ENCODE measurements at regions not wholly inside any gene's neighbourhood (a gene's known extent, or its start where the extent isn't known, plus 50 kb on each side); places are given as distances from the start of the nearest gene placed in this dataset.
"Not testable (repeated sequence)": the region's sequence is repeated elsewhere in the genome, so short reads cannot be mapped to it uniquely, and the experiment has no call there.

DNA sequence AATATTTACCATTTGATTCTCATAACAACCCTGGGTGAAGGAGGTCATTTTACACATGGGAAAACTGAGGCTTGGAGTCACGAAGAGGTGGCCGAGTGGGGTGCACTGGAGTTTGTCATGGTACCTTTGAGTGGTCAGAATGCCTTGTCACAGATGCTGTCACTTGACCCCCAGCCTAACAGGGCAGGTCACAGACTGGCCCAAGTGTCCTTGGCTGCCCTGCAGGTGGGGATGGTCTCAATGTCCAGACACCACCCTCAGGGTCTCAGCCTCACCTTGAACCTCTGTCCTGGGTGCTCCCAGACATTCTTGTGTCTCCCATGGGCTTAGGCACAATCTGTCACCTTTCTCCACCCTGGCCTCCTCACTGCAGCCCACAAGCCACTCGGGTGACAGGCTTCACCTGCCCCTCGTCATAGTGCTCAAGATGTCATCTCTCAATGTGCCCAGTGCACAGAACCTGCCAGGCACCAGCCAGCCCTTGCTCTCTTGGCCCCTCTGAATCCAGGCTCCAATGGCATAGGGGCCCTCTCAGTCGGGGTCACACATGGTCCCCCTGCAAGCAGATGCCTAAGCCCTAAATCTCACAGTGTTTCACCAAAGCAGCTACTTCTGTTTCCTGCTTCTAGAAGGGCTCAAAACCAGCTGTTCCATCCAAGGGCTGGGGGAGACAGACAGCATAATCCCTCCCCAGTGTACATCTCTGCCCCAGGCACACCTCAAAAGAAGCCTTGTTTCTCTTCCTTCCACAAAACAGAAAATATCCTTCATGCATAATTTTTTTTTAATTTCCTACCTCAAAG is 76.8 kb upstream of the NANOS1 start:
- no peak for DNase-seq

GRCh38 chr10:118953598-118954393 is 75.7 kb upstream of the NANOS1 start:
- DNase-seq: no peak

- DNase-seq: no peak
Measured at GRCh38 chr10:118955531-118955930, 74.0 kb upstream of the NANOS1 start.

- DNase-seq: no peak
Measured at GRCh38 chr10:118955951-118956801, 73.3 kb upstream of the NANOS1 start.

DNA sequence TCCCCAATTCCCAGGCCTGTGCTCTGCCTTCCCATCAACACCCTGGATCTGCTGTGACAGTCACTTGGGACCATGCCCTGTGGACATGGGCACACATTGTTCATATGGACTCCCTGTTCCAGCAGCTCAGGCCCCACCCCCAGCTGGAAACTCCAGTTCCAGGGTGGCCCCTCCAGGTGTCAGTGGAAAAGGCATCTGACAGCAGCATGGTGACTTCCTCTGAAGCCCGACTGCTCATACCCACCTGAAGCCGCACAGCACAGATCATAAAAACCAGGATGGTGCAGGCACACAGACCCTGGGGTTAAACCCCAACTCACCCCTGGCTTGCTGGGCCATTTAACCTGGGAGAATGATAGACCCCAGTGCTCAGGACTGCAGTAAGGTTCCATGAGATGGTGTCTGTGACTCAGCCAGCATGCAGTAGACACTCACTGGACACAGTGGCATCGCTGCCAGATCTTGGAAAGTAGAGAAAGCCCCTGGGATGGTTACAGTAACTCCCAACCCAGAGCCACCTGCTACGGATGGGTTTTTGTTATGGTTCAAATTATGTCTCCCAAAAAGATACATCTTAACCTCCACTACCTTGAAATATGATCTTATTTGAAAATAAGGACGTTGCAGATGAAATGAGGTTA is 72.6 kb upstream of the NANOS1 start:
- no peak for DNase-seq

GRCh38 chr10:118957443-118957825 is 72.1 kb upstream of the NANOS1 start:
- no peak for DNase-seq

GRCh38 chr10:118957966-118958365 is 71.5 kb upstream of the NANOS1 start:
- DNase-seq: no peak

- no peak for DNase-seq
Measured at GRCh38 chr10:118958559-118958958, 71.0 kb upstream of the NANOS1 start.

DNA sequence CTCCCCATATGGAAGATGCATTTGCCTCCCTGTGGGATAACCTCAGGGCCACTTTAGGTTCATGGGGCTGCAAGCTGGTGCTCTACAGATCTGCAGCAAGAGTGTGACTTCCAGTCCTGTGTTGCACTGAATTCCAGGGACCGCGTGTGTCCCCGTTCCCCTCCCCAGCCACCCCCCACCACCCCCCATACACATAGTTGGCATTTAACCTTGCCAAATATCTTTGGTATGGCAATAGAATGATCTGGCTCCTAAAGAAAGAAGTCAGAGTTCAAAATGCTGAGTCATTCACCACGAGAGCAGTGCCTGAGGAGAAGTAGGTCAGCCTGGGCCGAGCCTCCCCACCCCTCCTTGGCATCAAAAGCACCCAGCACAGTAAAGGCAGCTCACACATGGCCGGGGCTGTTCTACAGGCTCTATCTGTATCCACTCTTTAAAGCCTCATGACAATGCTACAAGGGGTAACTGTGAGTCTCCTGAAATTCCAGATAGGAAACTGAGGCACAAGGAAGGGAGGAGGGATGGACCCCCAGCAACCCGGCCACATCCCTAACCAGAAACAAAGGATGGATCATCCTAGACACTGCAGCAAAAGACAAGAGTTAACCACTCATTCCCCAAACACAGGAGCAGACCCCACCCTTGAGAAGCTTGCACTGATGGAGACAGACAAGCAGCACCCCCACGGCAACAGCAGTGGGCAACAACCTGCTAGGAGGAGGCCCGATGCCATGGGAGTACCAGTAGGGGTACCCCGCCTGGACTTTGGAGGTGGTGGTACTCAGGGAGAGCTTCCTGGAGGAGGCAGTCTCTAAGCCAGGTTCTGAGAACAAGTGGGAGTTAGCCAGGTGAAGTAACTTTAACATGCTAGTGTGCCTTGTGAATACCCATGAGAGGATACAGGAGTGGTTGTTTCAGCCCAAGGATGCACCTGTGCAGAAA is 70.3 kb upstream of the NANOS1 start:
- DNase-seq: no peak

- no peak for DNase-seq
Measured at GRCh38 chr10:118960157-118961090, 69.1 kb upstream of the NANOS1 start.

GRCh38 chr10:118961436-118961835 is 68.1 kb upstream of the NANOS1 start:
- no peak for DNase-seq

DNA sequence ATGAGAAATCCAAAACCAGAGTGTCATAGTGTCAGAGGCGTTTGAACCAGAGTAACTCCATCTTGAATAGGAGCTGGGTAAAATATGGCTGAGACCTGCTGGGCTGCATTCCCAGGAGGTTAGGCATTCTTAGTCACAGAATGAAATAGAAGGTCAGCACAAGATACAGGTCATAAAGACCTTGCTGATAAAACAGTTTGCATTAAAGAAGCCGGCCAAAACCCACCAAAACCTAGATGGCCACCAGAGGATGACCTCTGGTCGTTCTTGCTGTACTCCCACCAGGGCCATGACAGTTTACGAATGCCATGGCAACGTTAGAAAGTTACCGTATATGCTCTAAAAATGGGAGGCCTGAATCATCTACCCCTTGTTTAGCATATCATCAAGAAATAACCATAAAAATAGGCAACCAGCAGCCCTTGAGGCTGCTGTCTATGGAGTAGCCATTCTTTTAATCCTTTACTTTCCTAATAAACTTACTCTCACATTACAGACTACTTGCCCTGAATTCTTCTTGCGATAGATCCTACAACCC is 67.1 kb upstream of the NANOS1 start:
- DNase-seq: not testable (repeated sequence)

DNA sequence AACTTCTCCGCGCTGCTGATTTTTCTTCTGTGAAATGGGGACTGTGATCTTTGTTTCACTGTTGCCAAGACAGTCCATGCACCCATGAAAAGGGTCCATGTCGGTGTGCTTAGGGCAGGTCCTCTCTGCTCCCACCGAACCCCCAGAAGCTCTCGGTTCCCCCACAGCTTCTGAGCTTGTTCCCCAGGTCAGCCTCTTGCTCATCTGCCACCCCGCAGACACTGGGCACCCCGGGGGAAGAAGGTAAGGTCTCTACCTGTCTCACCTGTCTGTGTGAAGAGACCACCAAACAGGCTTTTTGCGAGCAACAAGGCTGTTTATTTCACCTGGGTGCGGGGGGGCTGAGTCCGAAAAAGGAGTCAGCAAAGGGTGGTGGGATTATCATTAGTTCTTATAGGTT is 66.2 kb upstream of the NANOS1 start:
- no peak for DNase-seq

GRCh38 chr10:118963933-118964332 is 65.6 kb upstream of the NANOS1 start:
- DNase-seq: no peak

GRCh38 chr10:118964476-118964875 is 65.0 kb upstream of the NANOS1 start:
- not testable (repeated sequence) for DNase-seq

- no peak for DNase-seq
Measured at GRCh38 chr10:118965096-118965495, 64.4 kb upstream of the NANOS1 start.

DNA sequence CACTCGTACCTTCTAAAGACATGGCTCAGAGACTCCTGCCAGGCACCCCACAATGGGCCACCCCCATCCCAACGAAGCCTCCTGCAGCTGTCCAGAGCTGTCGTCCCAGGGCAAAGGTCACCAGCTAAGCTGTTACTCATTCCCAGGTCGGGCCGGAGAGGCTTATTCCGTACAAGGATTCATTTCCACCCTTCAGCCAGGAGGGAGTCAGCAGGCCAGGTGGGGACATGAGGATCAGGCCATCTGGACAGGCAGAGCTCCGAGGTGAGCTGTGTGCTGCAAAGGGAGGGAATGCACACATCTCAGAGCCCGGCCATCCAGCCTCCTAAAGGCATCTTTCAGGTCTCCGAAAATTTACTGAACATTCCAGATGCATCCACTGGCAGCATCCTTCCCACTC is 63.9 kb upstream of the NANOS1 start:
- no peak for DNase-seq

DNA sequence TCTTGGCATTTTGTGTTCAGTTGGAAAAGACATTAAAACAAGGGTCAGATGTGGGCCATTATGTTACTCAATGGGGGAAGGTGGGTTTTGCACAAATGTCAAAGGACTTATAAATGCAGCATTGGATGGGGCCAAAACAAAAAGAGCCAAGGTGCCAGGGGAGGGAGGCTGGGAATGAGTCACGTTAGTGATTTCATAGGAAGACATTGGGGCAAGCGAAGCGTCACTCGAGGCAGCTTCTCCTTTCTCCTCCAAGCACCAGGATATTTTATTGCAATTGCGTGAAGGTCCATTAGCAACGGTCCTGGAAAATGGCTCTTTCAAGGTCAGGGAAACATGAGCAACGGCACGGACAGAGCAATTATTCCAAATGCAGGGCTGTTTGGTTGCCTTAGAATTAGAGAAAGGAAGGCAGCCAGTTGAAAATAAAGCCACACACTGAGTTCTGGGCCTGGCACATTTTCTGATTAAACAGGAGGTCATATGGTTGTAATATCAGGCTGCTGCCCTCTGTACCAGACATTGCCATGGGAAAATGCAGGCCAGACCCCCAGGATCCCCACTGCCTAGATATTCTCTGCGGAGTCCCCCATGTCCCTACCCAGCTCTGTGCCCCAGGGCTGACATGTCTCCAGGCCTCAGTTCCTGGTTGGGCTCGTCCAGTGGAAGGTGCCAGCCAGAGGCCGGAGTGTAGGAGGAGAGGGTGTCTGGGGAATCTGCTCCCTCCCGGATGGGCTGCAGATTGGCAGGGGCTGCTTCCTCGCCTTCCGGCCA is 63.3 kb upstream of the NANOS1 start:
- no peak for DNase-seq

- DNase-seq: no peak
Measured at GRCh38 chr10:118966850-118967125, 62.7 kb upstream of the NANOS1 start.

DNA sequence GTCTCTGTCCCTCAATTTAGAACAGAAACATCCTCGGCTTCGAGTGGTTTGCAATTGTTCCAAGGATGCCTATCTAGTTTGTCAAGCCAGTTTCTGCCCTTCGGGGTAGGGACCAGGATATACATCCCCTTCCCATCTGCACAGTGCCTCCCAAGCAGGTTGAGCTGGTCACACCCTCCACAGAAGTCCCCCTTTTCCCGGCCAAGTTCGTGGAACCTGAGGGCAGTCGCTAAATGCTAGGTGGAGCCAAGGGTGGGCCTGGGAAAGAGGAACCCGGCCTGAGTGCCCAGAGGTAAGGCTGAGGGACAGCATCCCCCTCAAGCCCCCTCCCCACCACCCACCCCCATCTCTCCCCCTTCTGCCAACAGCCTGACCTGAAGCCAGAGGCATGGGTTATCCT is 62.4 kb upstream of the NANOS1 start:
- no peak for DNase-seq
